CD14-positive monocyte (primary cell): ENCODE measurements at regions not wholly inside any gene's neighbourhood (a gene's known extent, or its start where the extent isn't known, plus 50 kb on each side); places are given as distances from the start of the nearest gene placed in this dataset.

Experiments used
- DNase-seq, 3 donors: peaks; one replicate each; pipeline ENCODE4 v3.0.0-alpha.2; 2011 to 2022
- H2AFZ ChIP-seq: 2 replicates; pipeline ENCODE4 v1.6.0; 2012; ENCODE audit warnings: mild to moderate bottlenecking, low read depth, low read length, inconsistent platforms; ENCODE audit not compliant: insufficient read depth, poor library complexity, severe bottlenecking
- H3K27ac ChIP-seq, 2 donors: 1 replicate in 1 of 2; 2 replicates in 1 of 2; pipeline ENCODE4 v1.5.1; 2012 to 2013; ENCODE audit warnings: low read length in 2 of 2, control low read depth in 1 of 2, inconsistent platforms in 1 of 2, low read depth in 1 of 2, mild to moderate bottlenecking in 1 of 2
- H3K27me3 ChIP-seq, 2 donors: one replicate each; pipeline versions ENCODE4 v1.6.0 to v1.6.1; 2011 to 2013; ENCODE audit warnings: low read length in 2 of 2; ENCODE audit not compliant: control insufficient read depth in 2 of 2, insufficient read depth in 2 of 2
- H3K36me3 ChIP-seq, 2 donors: replicated peaks in 1 of 2; 1 replicate in 1 of 2; 2 replicates in 1 of 2; pipeline versions ENCODE4 v1.5.1 to v1.6.1; 2012 to 2013; ENCODE audit warnings: low read length in 2 of 2, control low read depth in 1 of 2, inconsistent platforms in 1 of 2, mild to moderate bottlenecking in 1 of 2; ENCODE audit not compliant: insufficient read depth in 2 of 2, control insufficient read depth in 1 of 2
- H3K4me1 ChIP-seq, 2 donors: 1 replicate in 1 of 2; 2 replicates in 1 of 2; pipeline versions ENCODE4 v1.5.1 to v1.6.1; 2012 to 2013; ENCODE audit warnings: low read length in 2 of 2, control low read depth in 1 of 2, inconsistent platforms in 1 of 2, mild to moderate bottlenecking in 1 of 2, moderate library complexity in 1 of 2; ENCODE audit not compliant: insufficient read depth in 2 of 2, control insufficient read depth in 1 of 2
- H3K4me2 ChIP-seq: replicated peaks from 2 replicates; pipeline ENCODE3; 2012; ENCODE audit warnings: low read length, moderate library complexity, mild to moderate bottlenecking; ENCODE audit not compliant: poor library complexity, severe bottlenecking; ENCODE audit errors: extremely low read depth
- H3K4me3 ChIP-seq, 3 experiments: fragments of 200-600 bp in 1 of 3; sonication (generic) in 1 of 3; replicated peaks in 1 of 3; 1 replicate in 2 of 3; 2 replicates in 1 of 3; pipeline ENCODE4 v1.5.1; 2011 to 2013; ENCODE audit warnings: low read length in 3 of 3, mild to moderate bottlenecking in 3 of 3, control low read depth in 2 of 3, low read depth in 2 of 3, inconsistent platforms in 1 of 3, moderate library complexity in 1 of 3
- H3K79me2 ChIP-seq: 2 replicates; pipeline ENCODE4 v1.6.0; 2012; ENCODE audit warnings: mild to moderate bottlenecking, control low read depth, inconsistent platforms, low read length, moderate library complexity; ENCODE audit not compliant: insufficient read depth
- H3K9ac ChIP-seq: 2 replicates; pipeline ENCODE4 v1.6.0; 2017; ENCODE audit warnings: low read length, mild to moderate bottlenecking; ENCODE audit not compliant: insufficient read depth, poor library complexity, severe bottlenecking
- H3K9me3 ChIP-seq, 2 donors: replicated peaks in 1 of 2; 1 replicate in 1 of 2; 2 replicates in 1 of 2; pipeline versions ENCODE4 v1.5.1 to v1.6.1; 2012 to 2013; ENCODE audit warnings: low read length in 2 of 2, control low read depth in 1 of 2; ENCODE audit not compliant: control insufficient read depth in 1 of 2, insufficient read depth in 1 of 2
- H4K20me1 ChIP-seq: 2 replicates; pipeline ENCODE4 v1.6.0; 2012; ENCODE audit warnings: mild to moderate bottlenecking, low read length, control low read depth, moderate library complexity; ENCODE audit not compliant: insufficient read depth
- H3K27ac Mint-ChIP-seq, 7 donors: one replicate each; pipeline ENCODE4 v1.8.0; 2020; ENCODE audit warnings: mild to moderate bottlenecking in 7 of 7, mixed read lengths in 7 of 7, moderate library complexity in 6 of 7, inconsistent platforms in 2 of 7
- H3K27me3 Mint-ChIP-seq, 3 donors: one replicate each; pipeline ENCODE4 v1.8.0; 2021 to 2022; ENCODE audit warnings: low read depth in 3 of 3, mild to moderate bottlenecking in 3 of 3, mixed read lengths in 3 of 3, moderate library complexity in 3 of 3, inconsistent platforms in 1 of 3
- H3K36me3 Mint-ChIP-seq, 2 donors: one replicate each; pipeline ENCODE4 v1.8.0; 2020; ENCODE audit warnings: mixed read lengths in 2 of 2, inconsistent platforms in 1 of 2, mild to moderate bottlenecking in 1 of 2
- H3K4me1 Mint-ChIP-seq: one replicate; pipeline ENCODE4 v1.8.0; 2020; ENCODE audit warnings: mild to moderate bottlenecking, mixed read lengths
- H3K4me3 Mint-ChIP-seq, 2 donors: one replicate each; pipeline ENCODE4 v1.8.0; 2020; ENCODE audit warnings: mild to moderate bottlenecking in 2 of 2, mixed read lengths in 2 of 2, moderate library complexity in 1 of 2
- H3K9me3 Mint-ChIP-seq, 7 donors: one replicate each; pipeline ENCODE4 v1.8.0; 2020 to 2022; ENCODE audit warnings: mixed read lengths in 7 of 7, mild to moderate bottlenecking in 6 of 7, moderate library complexity in 6 of 7, inconsistent platforms in 2 of 7
- CTCF ChIP-seq: fragments of 200-600 bp; IDR thresholded peaks from one replicate; pipeline ENCODE4 v1.8.0; 2022; ENCODE audit warnings: antibody characterized with exemption, mild to moderate bottlenecking
- WGBS: methylation state at CpG from one replicate; pipeline ENCODE4 v1.1.5; 2013; ENCODE audit warnings: missing lambda C conversion rate; ENCODE audit not compliant: insufficient coverage; 5-methylcytosine and 5-hydroxymethylcytosine counted together
- intact Hi-C, 2 donors: fragments of 100-400 bp; cut with micrococcal nuclease; formaldehyde crosslinking; loops; one replicate each; pipeline versions ENCODE4 v1.15.0 to v1.15.1; 2023

- no peak overlapping the region for H3K4me3 Mint-ChIP-seq
- no peaks in the 10 kb centered on the region for H3K36me3 Mint-ChIP-seq
- peaks cover 0 to 5% of the 10 kb centered on the region in 2 donors for H3K9me3 ChIP-seq
- no peak overlapping the region for H2AFZ ChIP-seq
- H3K27ac ChIP-seq, result no peak overlapping the region
- H3K4me1 ChIP-seq, result no peaks in the 10 kb centered on the region
- no peak for TF ChIP-seq CTCF
- no peaks in the 10 kb centered on the region for H4K20me1 ChIP-seq
- H3K9me3 Mint-ChIP-seq, result peaks cover 0 to 5% (median 2%) of the 10 kb centered on the region in 7 donors
- DNase-seq, result no peak
- H3K79me2 ChIP-seq, result no peaks in the 10 kb centered on the region
- H3K27ac Mint-ChIP-seq, result no peak overlapping the region
- H3K4me1 Mint-ChIP-seq, result no peaks in the 10 kb centered on the region
- no peaks in the 10 kb centered on the region for H3K27me3 ChIP-seq
- intact Hi-C loops, result no loop called here
- no peak overlapping the region for H3K4me2 ChIP-seq
- no peaks in the 10 kb centered on the region for H3K36me3 ChIP-seq
- no peaks in the 10 kb centered on the region for H3K27me3 Mint-ChIP-seq
- H3K9ac ChIP-seq, result no peak overlapping the region
- H3K4me3 ChIP-seq, result no peak overlapping the region
Observed at GRCh38 chr5:92945605-92946097, 635.4 kb downstream of the NR2F1-AS1 start.

GRCh38 chr5:92944903-92945604 is 636.0 kb downstream of the NR2F1-AS1 start:
- no peak overlapping the region for H3K4me3 ChIP-seq
- no peak for DNase-seq
- TF ChIP-seq CTCF, result no peak
- no peaks in the 10 kb centered on the region for H3K27me3 ChIP-seq
- no CpG with 5 or more reads among the region's 3 CpGs for WGBS
- H3K9ac ChIP-seq, result no peak overlapping the region
- intact Hi-C loops, result no loop called here
- H3K9me3 Mint-ChIP-seq, result peaks cover 0 to 4% (median under 1%) of the 10 kb centered on the region in 7 donors
- H3K36me3 ChIP-seq, result no peaks in the 10 kb centered on the region
- no peak overlapping the region for H2AFZ ChIP-seq
- no peaks in the 10 kb centered on the region for H3K4me1 ChIP-seq
- H4K20me1 ChIP-seq, result no peaks in the 10 kb centered on the region
- no peaks in the 10 kb centered on the region for H3K36me3 Mint-ChIP-seq
- no peak overlapping the region for H3K27ac ChIP-seq
- H3K79me2 ChIP-seq, result no peaks in the 10 kb centered on the region
- H3K27ac Mint-ChIP-seq, result no peak overlapping the region
- H3K4me3 Mint-ChIP-seq, result no peak overlapping the region
- H3K9me3 ChIP-seq, result peaks cover 0 to 5% of the 10 kb centered on the region in 2 donors
- H3K27me3 Mint-ChIP-seq, result no peaks in the 10 kb centered on the region
- no peaks in the 10 kb centered on the region for H3K4me1 Mint-ChIP-seq
- no peak overlapping the region for H3K4me2 ChIP-seq
